GM12878 (cell line): ENCODE measurements at regions not wholly inside any gene's neighbourhood (a gene's known extent, or its start where the extent isn't known, plus 50 kb on each side); places are given as distances from the start of the nearest gene placed in this dataset.

Source experiments
- ATAC-seq: fragments of 200-7000 bp; cut with Tn5 transposase; 3 replicates; pipeline ENCODE4 v1.9.1; 2020; ENCODE audit warnings: mild to moderate bottlenecking, moderate library complexity
- BruUV-seq: library from RNA; stranded (reverse); fragments of 400-500 nt; replicated peaks from 2 replicates; lab custom pipeline; 2021; lab: Mats Ljungman, UMichigan
- CTCF ChIA-PET: fragments of 300-600 bp; sonication (Branson Sonifier 250); formaldehyde crosslinking; extraction: SDS; loops from one replicate; lab custom pipeline; 2021; ENCODE audit warnings: inconsistent platforms; lab: Yijun Ruan, JAX
- POLR2A ChIA-PET: fragments of 350-600 bp; formaldehyde crosslinking; extraction: SDS; loops from one replicate; lab custom pipeline; 2021; ENCODE audit warnings: inconsistent platforms; lab: Charles Lee
- RAD21 ChIA-PET: fragments of 300-600 bp; sonication (Branson Sonifier 250); formaldehyde crosslinking; loops from one replicate; lab custom pipeline; 2023; ENCODE audit warnings: antibody characterized with exemption; ENCODE audit not compliant: unreplicated experiment; lab: Charles Lee
- SMC1A ChIA-PET: fragments of 300-600 bp; sonication (Branson Sonifier 250); formaldehyde crosslinking; loops from one replicate; lab custom pipeline; 2023; ENCODE audit not compliant: unreplicated experiment, uncharacterized antibody; lab: Charles Lee
- DNase-seq: peaks from one replicate; pipeline ENCODE4 v3.0.0-alpha.2; 2011; ENCODE audit warnings: low read depth, low spot score
- FAIRE-seq: peaks from 3 replicates; lab custom pipeline; 2011; peaks lifted over from hg19 to GRCh38; lab: Jason Lieb, UNC
- H2AFZ ChIP-seq: 2 replicates; pipeline ENCODE4 v1.6.0; 2011; ENCODE audit warnings: low read depth, low read length, control low read depth; ENCODE audit not compliant: control insufficient read depth
- H3K27ac ChIP-seq: 2 replicates; pipeline ENCODE4 v1.5.1; 2011; ENCODE audit warnings: control low read depth; ENCODE audit not compliant: control insufficient read depth, insufficient read depth
- H3K27me3 ChIP-seq, 2 experiments: replicated peaks in 1 of 2; 2 replicates each; pipeline versions ENCODE4 v1.6.0 to v1.6.1; 2011; ENCODE audit warnings: low read length in 1 of 2; ENCODE audit not compliant: control insufficient read depth in 2 of 2, insufficient read depth in 2 of 2
- H3K36me3 ChIP-seq, 2 experiments: 2 replicates each; pipeline ENCODE4 v1.5.1; 2011; ENCODE audit warnings: low read length in 1 of 2; ENCODE audit not compliant: control insufficient read depth in 2 of 2, insufficient read depth in 2 of 2
- H3K4me1 ChIP-seq: 2 replicates; pipeline ENCODE4 v1.6.1; 2011; ENCODE audit warnings: mild to moderate bottlenecking, low read length, moderate library complexity, mixed read lengths; ENCODE audit not compliant: control insufficient read depth, insufficient read depth
- H3K4me2 ChIP-seq: 2 replicates; pipeline ENCODE4 v1.6.0; 2011; ENCODE audit warnings: control low read depth; ENCODE audit not compliant: control insufficient read depth, insufficient read depth
- H3K4me3 ChIP-seq: fragments of 200-600 bp; sonication (generic); 2 replicates; pipeline ENCODE4 v1.5.1; 2016
- H3K79me2 ChIP-seq: 2 replicates; pipeline ENCODE4 v1.6.0; 2011; ENCODE audit warnings: low read length; ENCODE audit not compliant: control insufficient read depth, insufficient read depth
- H3K9ac ChIP-seq: 2 replicates; pipeline ENCODE4 v1.8.0; 2011; ENCODE audit warnings: low read length, control low read depth, mixed read lengths; ENCODE audit not compliant: control insufficient read depth, insufficient read depth
- H3K9me3 ChIP-seq: replicated peaks from 3 replicates; pipeline ENCODE4 v1.5.1; 2011; ENCODE audit warnings: mild to moderate bottlenecking, low read length; ENCODE audit not compliant: control insufficient read depth, insufficient read depth
- H4K20me1 ChIP-seq: 2 replicates; pipeline ENCODE4 v1.6.0; 2011; ENCODE audit not compliant: control insufficient read depth, insufficient read depth
- ATF7 ChIP-seq: fragments of 450-650 bp; IDR thresholded peaks from 2 replicates; pipeline ENCODE4 v1.6.1; 2016; ENCODE audit warnings: low read depth, mild to moderate bottlenecking
- GABPA ChIP-seq: IDR thresholded peaks from 2 replicates; pipeline ENCODE4 v1.6.1; 2014; ENCODE audit warnings: antibody characterized with exemption, low read depth, mild to moderate bottlenecking, inconsistent platforms
- IRF3 ChIP-seq: fragments of 450-650 bp; IDR thresholded peaks from 2 replicates; pipeline ENCODE4 v1.6.1; 2014; ENCODE audit warnings: mild to moderate bottlenecking
- USF1 ChIP-seq: IDR thresholded peaks from 2 replicates; pipeline ENCODE4 v1.6.1; 2011; ENCODE audit warnings: borderline replicate concordance, low read depth, mild to moderate bottlenecking, moderate library complexity, mixed read lengths, low read length; ENCODE audit not compliant: insufficient read depth; ENCODE audit errors: extremely low read length
- ZNF384 ChIP-seq: IDR thresholded peaks from 2 replicates; pipeline ENCODE4 v1.6.1; 2012; ENCODE audit warnings: low read depth, mild to moderate bottlenecking, low read length, improper control_type of control experiment, borderline replicate concordance
- whole genome bisulfite sequencing: methylation state at CpG from one replicate; pipeline ENCODE4 v1.1.6; 2016; ENCODE audit warnings: low lambda C conversion rate; ENCODE audit not compliant: insufficient replicate concordance, insufficient coverage; ENCODE audit errors: missing lambda C conversion rate; 5-methylcytosine and 5-hydroxymethylcytosine counted together
- in situ Hi-C: fragments of 300-500 bp; cut with MboI; formaldehyde crosslinking; loops from 9 replicates; pipeline ENCODE4 v1.14.3; 2018; ENCODE audit warnings: mixed read lengths
- intact Hi-C: fragments of 100-400 bp; cut with micrococcal nuclease; formaldehyde crosslinking; loops from one replicate; pipeline ENCODE4 v1.14.2; 2022; ENCODE audit not compliant: unreplicated experiment

- ChIA-PET CTCF (no interaction called here), RAD21 (no interaction called here), SMC1A (interaction anchor here (0.6 to 0.7 kb wide), 2 partner anchors 9 to 892 kb away, joined by 3 to 4 read pairs; no protein-coding TSS in a partner anchor), POLR2A (no interaction called here)
- no peaks in the 10 kb centered on the region for H3K79me2 ChIP-seq
- no peak overlapping the region for H3K9ac ChIP-seq
- intact Hi-C loops (no loop called here), in situ Hi-C loops (no loop called here)
- WGBS, result 29% methylated on average over 3 of the region's 3 CpGs
- 0 out of 2 replicates have a peak, but pooled peaks have one; percentile 17 for TF ChIP-seq ATF7
- no peak for TF ChIP-seq USF1
- no peak for TF ChIP-seq ZNF384
- DNase-seq, result no peak
- peaks cover 5% of the 10 kb centered on the region for H3K4me1 ChIP-seq
- no peak overlapping the region for H2AFZ ChIP-seq
- no peak for FAIRE-seq
- BruUV-seq, result no TSS peak
- no peaks in the 10 kb centered on the region for H3K27me3 ChIP-seq
- no peak overlapping the region for H3K4me3 ChIP-seq
- ATAC-seq, result no peak
- no peaks in the 10 kb centered on the region for H3K9me3 ChIP-seq
- H3K36me3 ChIP-seq, result no peaks in the 10 kb centered on the region
- H3K4me2 ChIP-seq, result no peak overlapping the region
- no peaks in the 10 kb centered on the region for H4K20me1 ChIP-seq
- H3K27ac ChIP-seq, result no peak overlapping the region
Observed at GRCh38 chr12:115495300-115495699, 782.2 kb downstream of the MED13L start.

- Histone ChIP-seq H3K27ac (no peak overlapping the region), H3K4me2 (no peak overlapping the region), H2AFZ (no peak overlapping the region), H3K9ac (no peak overlapping the region), H3K36me3 (no peaks in the 10 kb centered on the region), H3K4me3 (no peak overlapping the region), H3K27me3 (no peaks in the 10 kb centered on the region), H3K9me3 (no peaks in the 10 kb centered on the region), H3K79me2 (no peaks in the 10 kb centered on the region), H3K4me1 (peaks cover 14% of the 10 kb centered on the region), H4K20me1 (no peaks in the 10 kb centered on the region)
- in situ Hi-C loops (no loop called here), intact Hi-C loops (no loop called here)
- BruUV-seq, result no TSS peak
- POLR2A ChIA-PET, result interaction anchor here (1.5 kb wide), 1 partner anchor 10 kb away, joined by 3 read pairs; no protein-coding TSS in a partner anchor
- FAIRE-seq (no peak), ATAC-seq (no peak), DNase-seq (no peak)
- TF ChIP-seq GABPA (no peak), IRF3 (no peak)
- RAD21 ChIA-PET, result no interaction called here
- SMC1A ChIA-PET, result no interaction called here
- CTCF ChIA-PET, result no interaction called here
- WGBS, result 0% methylated on average over 2 of the region's 2 CpGs
Observed at GRCh38 chr12:115492553-115492952, 784.9 kb downstream of the MED13L start.
